Nucleus accumbens (tissue), 56 donors: ENCODE measurements at regions not wholly inside any gene's neighbourhood (a gene's known extent, or its start where the extent isn't known, plus 50 kb on each side); places are given as distances from the start of the nearest gene placed in this dataset.

ENCODE experiments used
- DNase-seq, 56 donors: peaks; one replicate each; lab custom pipeline; 2025; lab: John Stamatoyannopoulos, UW

DNA sequence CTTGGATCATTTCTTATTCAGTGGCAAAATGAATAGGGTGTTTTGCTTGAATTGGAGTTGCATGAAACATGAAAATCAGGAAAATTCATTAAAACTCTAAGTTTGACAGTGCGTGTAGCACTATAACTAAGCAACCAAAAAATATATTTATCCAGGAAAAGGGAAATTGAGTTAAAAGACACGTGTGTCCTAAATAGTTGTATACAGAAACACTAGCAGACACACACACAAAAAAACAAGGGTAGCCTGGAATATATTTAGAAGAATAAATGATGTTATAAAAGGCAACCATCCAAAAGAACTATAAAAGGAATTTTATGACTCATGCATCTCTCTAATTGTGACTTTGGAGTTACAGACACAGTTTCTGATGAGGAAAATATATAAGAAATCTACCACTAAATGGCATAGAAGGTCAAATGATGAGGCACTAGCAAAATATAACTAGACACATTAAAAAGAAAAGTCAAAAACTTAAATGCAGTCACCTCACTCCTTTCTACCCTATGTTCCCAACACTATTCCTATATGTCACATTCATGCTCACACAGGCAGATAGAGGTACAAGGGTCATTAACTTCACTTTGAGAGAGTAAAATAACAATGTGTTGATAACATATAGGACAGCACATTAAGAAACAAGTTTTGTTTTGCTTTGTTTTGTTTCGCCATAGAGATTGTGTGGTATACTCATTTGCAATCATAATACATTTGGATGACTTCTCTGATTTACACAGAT, 793.6 kb upstream of the INTU start:
- DNase-seq = no peak

GRCh38 chr4:126843492-126844067, 789.2 kb upstream of the INTU start:
- DNase-seq = no peak

GRCh38 chr4:126850286-126850685, 782.5 kb upstream of the INTU start:
- no peak for DNase-seq

GRCh38 chr4:126851391-126851790, 781.4 kb upstream of the INTU start:
- no peak for DNase-seq

- no peak for DNase-seq
Measured at GRCh38 chr4:126853715-126854114, 779.0 kb upstream of the INTU start.

- DNase-seq = no peak
Measured at GRCh38 chr4:126856906-126857305, 775.9 kb upstream of the INTU start.

GRCh38 chr4:126859314-126859713, 773.4 kb upstream of the INTU start:
- no peak for DNase-seq

DNA sequence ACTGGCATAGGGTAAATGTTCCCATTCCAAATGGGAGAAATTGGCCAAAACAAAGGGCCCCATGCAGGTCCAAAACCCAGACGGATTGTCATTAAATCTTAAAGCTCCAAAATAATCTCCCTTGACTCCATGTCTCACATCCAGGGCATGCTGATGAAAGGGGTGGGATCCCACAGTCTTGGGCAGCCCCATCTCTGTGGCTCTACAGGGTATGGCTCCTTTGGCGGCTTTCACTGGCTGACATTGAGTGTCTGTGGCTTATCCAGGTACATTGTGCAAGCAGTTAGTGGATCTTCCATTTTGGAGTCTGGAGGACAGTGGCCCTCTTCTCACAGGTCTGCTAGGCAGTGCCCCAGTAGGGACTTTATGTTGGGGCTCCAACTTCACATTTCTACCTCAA, 772.9 kb upstream of the INTU start:
- no peak for DNase-seq

GRCh38 chr4:126860308-126860707, 772.4 kb upstream of the INTU start:
- DNase-seq = no peak

DNA sequence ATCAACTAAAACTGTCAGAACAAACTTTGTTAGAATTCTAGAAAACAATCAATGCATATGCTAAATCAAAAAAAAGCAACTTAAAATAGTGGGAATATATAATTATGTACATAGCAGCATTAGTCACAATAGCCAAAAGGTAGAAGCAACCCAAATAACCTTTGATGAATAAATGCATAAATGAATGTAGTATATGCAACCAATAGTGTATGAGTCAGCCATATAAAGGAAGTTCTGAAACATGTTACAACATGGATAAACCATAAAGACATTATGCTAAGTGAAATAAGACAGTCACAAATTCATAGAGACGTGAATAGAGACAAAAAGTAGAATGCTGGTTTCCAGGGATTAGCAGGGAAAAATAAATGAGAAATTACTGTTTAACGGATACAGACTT, 762.8 kb upstream of the INTU start:
- DNase-seq = no peak

- no peak for DNase-seq
Measured at GRCh38 chr4:126871810-126872209, 760.9 kb upstream of the INTU start.

- no peak for DNase-seq
Measured at GRCh38 chr4:126874533-126874932, 758.2 kb upstream of the INTU start.

DNA sequence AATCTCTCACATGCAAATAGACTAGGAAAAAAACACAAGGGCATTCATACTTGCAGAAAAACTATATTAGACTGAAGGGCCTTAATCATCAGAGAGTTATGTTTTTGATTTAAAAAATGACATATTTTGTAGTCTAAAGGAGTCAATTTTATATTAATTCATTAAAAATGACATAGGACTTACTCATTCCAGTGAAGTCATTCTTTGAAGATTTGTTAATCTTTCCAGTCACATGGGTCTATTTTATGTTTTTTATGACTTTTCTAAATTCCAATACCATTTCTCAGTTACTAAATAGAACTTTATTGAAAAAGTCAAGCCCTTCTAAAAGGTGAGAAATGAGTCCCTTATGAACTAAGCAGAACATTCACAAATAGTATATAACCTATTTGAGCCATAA, 743.8 kb upstream of the INTU start:
- DNase-seq = no peak

- no peak for DNase-seq
Measured at GRCh38 chr4:126890383-126890782, 742.4 kb upstream of the INTU start.

- no peak for DNase-seq
Measured at GRCh38 chr4:126890994-126891393, 741.8 kb upstream of the INTU start.

DNA sequence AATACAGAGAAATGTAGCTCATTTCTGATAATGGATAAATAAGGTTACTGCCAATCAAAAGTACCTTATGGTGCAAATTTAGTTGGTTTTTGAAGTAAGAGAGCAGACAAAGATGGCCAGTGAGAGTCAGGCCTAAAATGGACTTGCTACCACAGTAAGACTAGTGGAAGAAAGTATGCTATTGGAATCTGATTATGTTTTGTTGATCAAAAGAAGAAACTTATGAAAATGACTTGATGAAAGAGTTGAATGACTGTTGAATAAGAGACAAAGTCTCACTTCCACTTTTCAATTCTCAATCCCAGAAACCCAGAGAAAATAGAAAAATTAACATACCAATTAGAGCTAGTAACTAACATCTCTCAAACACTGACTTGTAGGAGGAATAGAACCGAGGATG, 737.8 kb upstream of the INTU start:
- no peak for DNase-seq

- no peak for DNase-seq
Measured at GRCh38 chr4:126895988-126896570, 736.7 kb upstream of the INTU start.

GRCh38 chr4:126897038-126897437, 735.7 kb upstream of the INTU start:
- no peak for DNase-seq

GRCh38 chr4:126898815-126899214, 733.9 kb upstream of the INTU start:
- no peak for DNase-seq

- DNase-seq = peak in 1 of 56 donors; percentile 1
Measured at GRCh38 chr4:126899331-126899801, 733.4 kb upstream of the INTU start.

DNA sequence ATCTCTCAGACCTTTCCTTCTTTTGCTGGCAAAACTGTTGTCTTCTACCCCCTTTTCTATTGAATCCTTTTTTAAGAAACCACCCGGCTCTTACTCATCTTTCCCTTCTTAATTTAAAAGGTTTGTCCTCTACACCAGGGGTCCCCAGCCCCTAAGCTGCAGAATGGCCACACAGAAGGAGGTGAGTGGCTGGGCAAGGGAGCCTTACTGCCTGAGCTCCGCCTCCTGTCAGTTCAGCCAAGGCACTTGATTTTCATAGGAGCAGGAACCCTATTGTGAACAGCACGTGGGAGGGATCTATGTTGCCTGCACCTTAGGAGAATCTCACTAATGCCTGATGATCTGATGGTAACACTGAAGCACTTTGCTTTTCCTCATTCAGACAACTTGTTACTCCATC, 726.3 kb upstream of the INTU start:
- DNase-seq = no peak

GRCh38 chr4:126907389-126907788, 725.4 kb upstream of the INTU start:
- no peak for DNase-seq
